HAP-1 (cell line): ENCODE measurements at regions not wholly inside any gene's neighbourhood (a gene's known extent, or its start where the extent isn't known, plus 50 kb on each side); places are given as distances from the start of the nearest gene placed in this dataset.

Experiments used
- DNase-seq, 2 experiments: peaks; one replicate each; pipeline ENCODE4 v3.0.0-alpha.2; 2016 to 2020; ENCODE audit warnings: low spot score in 2 of 2
- H3K27me3 ChIP-seq: fragments of 250-450 bp; sonication (Bioruptor Pico); 2 replicates; pipeline ENCODE4 v1.5.1; 2020; ENCODE audit warnings: low read depth, mild to moderate bottlenecking, moderate library complexity
- H3K36me3 ChIP-seq: fragments of 250-450 bp; sonication (Bioruptor Pico); replicated peaks from 2 replicates; pipeline ENCODE4 v1.5.1; 2020; ENCODE audit warnings: mild to moderate bottlenecking
- H3K4me1 ChIP-seq: fragments of 250-450 bp; sonication (Bioruptor Pico); 2 replicates; pipeline ENCODE4 v1.5.1; 2020; ENCODE audit warnings: mild to moderate bottlenecking
- H3K4me3 ChIP-seq: fragments of 250-450 bp; sonication (Bioruptor Pico); 2 replicates; pipeline ENCODE4 v1.5.1; 2020; ENCODE audit warnings: mild to moderate bottlenecking, moderate library complexity
- H3K9me3 ChIP-seq: fragments of 250-450 bp; sonication (Bioruptor Pico); 2 replicates; pipeline ENCODE4 v1.5.1; 2020; ENCODE audit warnings: mild to moderate bottlenecking, moderate library complexity
- in situ Hi-C: fragments of 300-500 bp; cut with MboI; formaldehyde crosslinking; loops from 3 replicates; pipeline ENCODE4 v1.14.3; 2020; ENCODE audit warnings: low sequenced_read_pairs, inconsistent platforms, mixed read lengths

GRCh38 chr10:89086801-89087521 is 96.4 kb downstream of the FAS start:
- in situ Hi-C loops: no loop called here
- Histone ChIP-seq H3K9me3 (no peaks in the 10 kb centered on the region), H3K4me3 (no peak overlapping the region), H3K36me3 (no peaks in the 10 kb centered on the region), H3K27me3 (no peaks in the 10 kb centered on the region), H3K4me1 (peaks cover 11% of the 10 kb centered on the region)
- DNase-seq: no peak

GRCh38 chr10:89085153-89085552 is 94.6 kb downstream of the FAS start:
- H3K9me3 ChIP-seq: no peaks in the 10 kb centered on the region
- in situ Hi-C loops: no loop called here
- DNase-seq: no peak
- no peak overlapping the region for H3K4me3 ChIP-seq
- H3K4me1 ChIP-seq: no peaks in the 10 kb centered on the region
- no peaks in the 10 kb centered on the region for H3K36me3 ChIP-seq
- no peaks in the 10 kb centered on the region for H3K27me3 ChIP-seq

GRCh38 chr10:89082086-89082485 is 91.5 kb downstream of the FAS start:
- Histone ChIP-seq H3K4me3 (no peak overlapping the region), H3K27me3 (no peaks in the 10 kb centered on the region), H3K4me1 (no peaks in the 10 kb centered on the region), H3K36me3 (no peaks in the 10 kb centered on the region), H3K9me3 (no peaks in the 10 kb centered on the region)
- DNase-seq: no peak
- in situ Hi-C loops: no loop called here

- no peak for DNase-seq
- in situ Hi-C loops: no loop called here
- H3K4me3 ChIP-seq: no peak overlapping the region
- no peaks in the 10 kb centered on the region for H3K36me3 ChIP-seq
- H3K27me3 ChIP-seq: no peaks in the 10 kb centered on the region
- H3K9me3 ChIP-seq: no peaks in the 10 kb centered on the region
- no peaks in the 10 kb centered on the region for H3K4me1 ChIP-seq
Observed at GRCh38 chr10:89080660-89081059, 90.1 kb downstream of the FAS start.

- Histone ChIP-seq H3K9me3 (no peaks in the 10 kb centered on the region), H3K36me3 (no peaks in the 10 kb centered on the region), H3K4me3 (no peak overlapping the region), H3K27me3 (no peaks in the 10 kb centered on the region), H3K4me1 (no peaks in the 10 kb centered on the region)
- no peak for DNase-seq
- in situ Hi-C loops: no loop called here
Observed at GRCh38 chr10:89079961-89080360, 89.4 kb downstream of the FAS start.

- H3K4me1 ChIP-seq: no peaks in the 10 kb centered on the region
- DNase-seq: no peak
- no peaks in the 10 kb centered on the region for H3K27me3 ChIP-seq
- no peaks in the 10 kb centered on the region for H3K36me3 ChIP-seq
- H3K9me3 ChIP-seq: no peaks in the 10 kb centered on the region
- in situ Hi-C loops: no loop called here
- H3K4me3 ChIP-seq: no peak overlapping the region
Observed at GRCh38 chr10:89078724-89079672, 88.4 kb downstream of the FAS start.

GRCh38 chr10:89076120-89076519 is 85.5 kb downstream of the FAS start:
- in situ Hi-C loops: no loop called here
- no peak overlapping the region for H3K4me3 ChIP-seq
- H3K27me3 ChIP-seq: no peaks in the 10 kb centered on the region
- no peak for DNase-seq
- H3K9me3 ChIP-seq: no peaks in the 10 kb centered on the region
- H3K36me3 ChIP-seq: no peaks in the 10 kb centered on the region
- H3K4me1 ChIP-seq: no peaks in the 10 kb centered on the region

GRCh38 chr10:89075631-89076030 is 85.0 kb downstream of the FAS start:
- Histone ChIP-seq H3K27me3 (no peaks in the 10 kb centered on the region), H3K9me3 (no peaks in the 10 kb centered on the region), H3K4me3 (no peak overlapping the region), H3K4me1 (no peaks in the 10 kb centered on the region), H3K36me3 (no peaks in the 10 kb centered on the region)
- no peak for DNase-seq
- in situ Hi-C loops: no loop called here

- H3K4me1 ChIP-seq: no peaks in the 10 kb centered on the region
- H3K36me3 ChIP-seq: no peaks in the 10 kb centered on the region
- in situ Hi-C loops: no loop called here
- no peaks in the 10 kb centered on the region for H3K9me3 ChIP-seq
- H3K27me3 ChIP-seq: no peaks in the 10 kb centered on the region
- DNase-seq: no peak
- no peak overlapping the region for H3K4me3 ChIP-seq
Observed at GRCh38 chr10:89074120-89074519, 83.5 kb downstream of the FAS start.

GRCh38 chr10:89073719-89074118 is 83.1 kb downstream of the FAS start:
- DNase-seq: no peak
- in situ Hi-C loops: no loop called here
- H3K27me3 ChIP-seq: no peaks in the 10 kb centered on the region
- H3K36me3 ChIP-seq: no peaks in the 10 kb centered on the region
- no peak overlapping the region for H3K4me3 ChIP-seq
- H3K4me1 ChIP-seq: no peaks in the 10 kb centered on the region
- H3K9me3 ChIP-seq: no peaks in the 10 kb centered on the region

- Histone ChIP-seq H3K4me1 (peaks cover 3% of the 10 kb centered on the region), H3K36me3 (no peaks in the 10 kb centered on the region), H3K27me3 (no peaks in the 10 kb centered on the region), H3K4me3 (no peak overlapping the region), H3K9me3 (no peaks in the 10 kb centered on the region)
- DNase-seq: no peak
- in situ Hi-C loops: no loop called here
Observed at GRCh38 chr10:89069589-89069988, 79.0 kb downstream of the FAS start.
